Activated T-cell treated with anti-CD3 and anti-CD28 coated beads, Interleukin-2, amount 50 U/mL, for 4 hours (primary cell): ENCODE measurements at regions not wholly inside any gene's neighbourhood (a gene's known extent, or its start where the extent isn't known, plus 50 kb on each side); places are given as distances from the start of the nearest gene placed in this dataset.

Experiments used
- ATAC-seq, 2 donors: fragments of 200-7000 bp; cut with Tn5 transposase; one replicate each; pipeline ENCODE4 v1.10.0; 2021
- DNase-seq: peaks from one replicate; pipeline ENCODE4 v3.0.0-alpha.2; 2020
- H3K27me3 Mint-ChIP-seq: one replicate; pipeline ENCODE4 v1.8.0; 2021; ENCODE audit warnings: low read depth, mixed read lengths
- H3K36me3 Mint-ChIP-seq: one replicate; pipeline ENCODE4 v1.8.0; 2022; ENCODE audit warnings: mixed read lengths; ENCODE audit not compliant: insufficient read depth
- H3K4me1 Mint-ChIP-seq: one replicate; pipeline ENCODE4 v1.8.0; 2021; ENCODE audit warnings: low read depth, mixed read lengths
- H3K4me3 Mint-ChIP-seq: one replicate; pipeline ENCODE4 v1.8.0; 2021; ENCODE audit warnings: mild to moderate bottlenecking, moderate library complexity, mixed read lengths
- H3K9me3 Mint-ChIP-seq: one replicate; pipeline ENCODE4 v1.8.0; 2021; ENCODE audit warnings: mixed read lengths

GRCh38 chr13:64684685-64685431, 2545.3 kb downstream of the PCDH9 start:
- no peaks in the 10 kb centered on the region for H3K4me1 Mint-ChIP-seq
- ATAC-seq (no peak), DNase-seq (no peak)
- H3K4me3 Mint-ChIP-seq, result no peak overlapping the region
- no peaks in the 10 kb centered on the region for H3K36me3 Mint-ChIP-seq
- H3K9me3 Mint-ChIP-seq, result peaks cover 17% of the 10 kb centered on the region
- no peaks in the 10 kb centered on the region for H3K27me3 Mint-ChIP-seq

- Mint-ChIP-seq H3K9me3 (peaks cover 17% of the 10 kb centered on the region), H3K4me1 (no peaks in the 10 kb centered on the region), H3K36me3 (no peaks in the 10 kb centered on the region), H3K27me3 (no peaks in the 10 kb centered on the region), H3K4me3 (no peak overlapping the region)
- DNase-seq, result no peak
- ATAC-seq, result no peak
Observed at GRCh38 chr13:64684108-64684507, 2546.0 kb downstream of the PCDH9 start.

GRCh38 chr13:64680739-64681138, 2549.4 kb downstream of the PCDH9 start:
- Mint-ChIP-seq H3K4me3 (no peak overlapping the region), H3K36me3 (no peaks in the 10 kb centered on the region), H3K4me1 (no peaks in the 10 kb centered on the region), H3K27me3 (no peaks in the 10 kb centered on the region), H3K9me3 (peaks cover 20% of the 10 kb centered on the region)
- ATAC-seq (no peak), DNase-seq (no peak)

GRCh38 chr13:64675255-64675892, 2554.8 kb downstream of the PCDH9 start:
- DNase-seq (no peak), ATAC-seq (no peak)
- Mint-ChIP-seq H3K4me1 (no peaks in the 10 kb centered on the region), H3K27me3 (no peaks in the 10 kb centered on the region), H3K4me3 (no peak overlapping the region), H3K9me3 (peaks cover 22% of the 10 kb centered on the region), H3K36me3 (no peaks in the 10 kb centered on the region)

GRCh38 chr13:64674126-64674525, 2556.0 kb downstream of the PCDH9 start:
- H3K9me3 Mint-ChIP-seq, result peaks cover 22% of the 10 kb centered on the region
- no peak overlapping the region for H3K4me3 Mint-ChIP-seq
- ATAC-seq (no peak), DNase-seq (no peak)
- no peaks in the 10 kb centered on the region for H3K4me1 Mint-ChIP-seq
- no peaks in the 10 kb centered on the region for H3K27me3 Mint-ChIP-seq
- H3K36me3 Mint-ChIP-seq, result no peaks in the 10 kb centered on the region

- Mint-ChIP-seq H3K36me3 (no peaks in the 10 kb centered on the region), H3K4me3 (no peak overlapping the region), H3K27me3 (no peaks in the 10 kb centered on the region), H3K4me1 (no peaks in the 10 kb centered on the region), H3K9me3 (peaks cover 26% of the 10 kb centered on the region)
- ATAC-seq (no peak), DNase-seq (no peak)
Observed at GRCh38 chr13:64672751-64673150, 2557.4 kb downstream of the PCDH9 start.

GRCh38 chr13:64662887-64663593, 2567.1 kb downstream of the PCDH9 start:
- no peak for ATAC-seq
- no peak for DNase-seq
- Mint-ChIP-seq H3K4me3 (no peak overlapping the region), H3K4me1 (no peaks in the 10 kb centered on the region), H3K27me3 (no peaks in the 10 kb centered on the region), H3K36me3 (no peaks in the 10 kb centered on the region), H3K9me3 (peaks cover 10% of the 10 kb centered on the region)

- DNase-seq (no peak), ATAC-seq (no peak)
- Mint-ChIP-seq H3K4me3 (no peak overlapping the region), H3K36me3 (no peaks in the 10 kb centered on the region), H3K4me1 (no peaks in the 10 kb centered on the region), H3K9me3 (peaks cover 13% of the 10 kb centered on the region), H3K27me3 (no peaks in the 10 kb centered on the region)
Observed at GRCh38 chr13:64648293-64648692, 2581.8 kb downstream of the PCDH9 start.

GRCh38 chr13:64643066-64643465, 2587.1 kb downstream of the PCDH9 start:
- DNase-seq, result no peak
- H3K4me1 Mint-ChIP-seq, result no peaks in the 10 kb centered on the region

GRCh38 chr13:64640002-64640401, 2590.1 kb downstream of the PCDH9 start:
- no peaks in the 10 kb centered on the region for H3K36me3 Mint-ChIP-seq
- H3K27me3 Mint-ChIP-seq, result no peaks in the 10 kb centered on the region
- DNase-seq, result no peak
- no peak for ATAC-seq
- H3K9me3 Mint-ChIP-seq, result peaks cover 22% of the 10 kb centered on the region
- H3K4me3 Mint-ChIP-seq, result no peak overlapping the region
- H3K4me1 Mint-ChIP-seq, result no peaks in the 10 kb centered on the region

More at GRCh38 chr13:64643066-64643465, 2587.1 kb downstream of the PCDH9 start:
- no peak for ATAC-seq
- Mint-ChIP-seq H3K27me3 (no peaks in the 10 kb centered on the region), H3K36me3 (no peaks in the 10 kb centered on the region), H3K4me3 (no peak overlapping the region), H3K9me3 (peaks cover 16% of the 10 kb centered on the region)

- ATAC-seq (no peak), DNase-seq (no peak)
- H3K36me3 Mint-ChIP-seq, result no peaks in the 10 kb centered on the region
- H3K4me3 Mint-ChIP-seq, result no peak overlapping the region
- H3K27me3 Mint-ChIP-seq, result no peaks in the 10 kb centered on the region
- H3K9me3 Mint-ChIP-seq, result peaks cover 17% of the 10 kb centered on the region
- no peaks in the 10 kb centered on the region for H3K4me1 Mint-ChIP-seq
Observed at GRCh38 chr13:64639206-64639605, 2590.9 kb downstream of the PCDH9 start.

GRCh38 chr13:64633948-64634347, 2596.2 kb downstream of the PCDH9 start:
- Mint-ChIP-seq H3K4me3 (no peak overlapping the region), H3K36me3 (no peaks in the 10 kb centered on the region), H3K27me3 (no peaks in the 10 kb centered on the region), H3K4me1 (no peaks in the 10 kb centered on the region), H3K9me3 (peaks cover 18% of the 10 kb centered on the region)
- ATAC-seq (no peak), DNase-seq (no peak)

GRCh38 chr13:64627654-64628053, 2602.5 kb downstream of the PCDH9 start:
- no peak for DNase-seq
- Mint-ChIP-seq H3K4me1 (no peaks in the 10 kb centered on the region), H3K36me3 (no peaks in the 10 kb centered on the region), H3K9me3 (peaks cover 17% of the 10 kb centered on the region), H3K27me3 (no peaks in the 10 kb centered on the region), H3K4me3 (no peak overlapping the region)
- no peak for ATAC-seq

- Mint-ChIP-seq H3K27me3 (no peaks in the 10 kb centered on the region), H3K4me1 (no peaks in the 10 kb centered on the region), H3K9me3 (peaks cover 17% of the 10 kb centered on the region), H3K4me3 (no peak overlapping the region), H3K36me3 (no peaks in the 10 kb centered on the region)
- no peak for DNase-seq
- no peak for ATAC-seq
Observed at GRCh38 chr13:64626105-64626504, 2604.0 kb downstream of the PCDH9 start.

GRCh38 chr13:64617231-64617630, 2612.9 kb downstream of the PCDH9 start:
- Mint-ChIP-seq H3K4me3 (no peak overlapping the region), H3K9me3 (peaks cover 9% of the 10 kb centered on the region), H3K27me3 (no peaks in the 10 kb centered on the region), H3K4me1 (no peaks in the 10 kb centered on the region), H3K36me3 (no peaks in the 10 kb centered on the region)
- ATAC-seq (no peak), DNase-seq (no peak)
